ENCODE measurements at regions not wholly inside any gene's neighbourhood (a gene's known extent, or its start where the extent isn't known, plus 50 kb on each side); places are given as distances from the start of the nearest gene placed in this dataset.
"Not testable (repeated sequence)": the region's sequence is repeated elsewhere in the genome, so short reads cannot be mapped to it uniquely, and the experiment has no call there.

GRCh38 chr6:40685862-40686261 is 98.7 kb upstream of the LRFN2 start:
- no peak for DNase-seq (ENCODE audit: extremely low read depth in 1 of 11, low read depth in 9 of 11, low spot score in 4 of 11)

DNA sequence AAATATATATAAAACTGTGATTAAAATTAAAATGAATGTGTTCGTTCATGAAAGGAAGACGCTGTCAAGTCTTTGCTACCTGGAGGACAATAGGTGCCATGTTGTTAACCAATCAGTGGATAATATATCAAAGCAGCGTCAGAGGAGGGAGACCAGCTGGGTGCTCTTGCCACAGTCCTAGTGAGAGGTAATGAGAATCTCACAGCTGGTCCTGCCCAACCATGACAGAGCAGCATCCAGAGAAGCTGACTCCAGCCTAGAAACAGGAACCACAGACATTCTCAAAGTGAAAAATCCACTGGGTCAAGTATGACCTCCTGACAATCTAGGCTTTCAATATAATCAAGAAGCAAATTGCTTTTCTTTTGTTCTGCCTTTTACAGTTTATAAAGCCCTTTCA is 94.5 kb upstream of the LRFN2 start:
- no peak for DNase-seq (ENCODE audit: extremely low read depth in 1 of 11, low read depth in 9 of 11, low spot score in 4 of 11)

- DNase-seq (ENCODE audit: extremely low read depth in 1 of 11, low read depth in 9 of 11, low spot score in 4 of 11) = no peak
These were observed 91.8 kb upstream of the LRFN2 start for GRCh38 chr6:40678941-40679340.

DNA sequence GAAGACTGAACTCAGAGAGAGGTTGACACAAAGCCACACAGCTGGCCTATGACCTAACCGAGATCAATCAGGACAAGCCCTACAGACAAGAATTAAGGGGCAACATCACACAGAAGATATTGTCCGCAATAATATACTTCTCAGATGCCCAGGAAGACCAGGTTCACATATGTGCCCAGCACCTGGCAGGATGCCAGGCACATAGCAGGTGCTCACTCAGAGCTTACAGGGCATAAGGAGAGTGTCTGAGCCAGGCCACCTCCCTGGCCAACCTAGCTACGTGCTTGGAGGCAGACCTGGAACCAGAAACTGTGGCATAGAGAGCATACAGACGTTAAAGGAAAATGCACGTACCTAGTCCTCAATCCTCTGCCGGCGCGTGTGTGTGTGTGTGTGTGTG is 87.0 kb upstream of the LRFN2 start:
- no peak for DNase-seq (ENCODE audit: extremely low read depth in 1 of 11, low read depth in 9 of 11, low spot score in 4 of 11)

DNA sequence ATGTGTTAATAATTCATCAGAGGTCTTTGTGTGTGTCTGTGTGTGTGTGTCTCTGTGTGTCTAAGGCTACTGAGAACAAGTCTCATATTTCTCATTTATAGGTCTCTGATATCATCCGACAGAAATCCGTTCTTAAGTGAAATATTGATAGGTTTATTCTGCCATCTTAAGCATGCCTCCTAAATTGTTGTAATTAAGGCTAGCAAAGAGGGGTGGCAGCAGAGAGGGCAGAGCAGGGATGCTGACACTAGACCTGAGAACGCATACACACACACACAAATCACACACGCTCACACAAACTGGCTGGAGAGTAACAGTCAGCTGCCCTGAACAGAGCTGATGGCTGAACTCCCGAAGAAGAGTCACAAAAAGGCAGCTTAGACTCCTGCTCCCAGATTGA is 84.9 kb upstream of the LRFN2 start:
- DNase-seq (ENCODE audit: extremely low read depth in 1 of 11, low read depth in 9 of 11, low spot score in 4 of 11) = no peak

- no peak for DNase-seq (ENCODE audit: extremely low read depth in 1 of 11, low read depth in 9 of 11, low spot score in 4 of 11)
These were observed 84.5 kb upstream of the LRFN2 start for GRCh38 chr6:40671694-40672050.

DNA sequence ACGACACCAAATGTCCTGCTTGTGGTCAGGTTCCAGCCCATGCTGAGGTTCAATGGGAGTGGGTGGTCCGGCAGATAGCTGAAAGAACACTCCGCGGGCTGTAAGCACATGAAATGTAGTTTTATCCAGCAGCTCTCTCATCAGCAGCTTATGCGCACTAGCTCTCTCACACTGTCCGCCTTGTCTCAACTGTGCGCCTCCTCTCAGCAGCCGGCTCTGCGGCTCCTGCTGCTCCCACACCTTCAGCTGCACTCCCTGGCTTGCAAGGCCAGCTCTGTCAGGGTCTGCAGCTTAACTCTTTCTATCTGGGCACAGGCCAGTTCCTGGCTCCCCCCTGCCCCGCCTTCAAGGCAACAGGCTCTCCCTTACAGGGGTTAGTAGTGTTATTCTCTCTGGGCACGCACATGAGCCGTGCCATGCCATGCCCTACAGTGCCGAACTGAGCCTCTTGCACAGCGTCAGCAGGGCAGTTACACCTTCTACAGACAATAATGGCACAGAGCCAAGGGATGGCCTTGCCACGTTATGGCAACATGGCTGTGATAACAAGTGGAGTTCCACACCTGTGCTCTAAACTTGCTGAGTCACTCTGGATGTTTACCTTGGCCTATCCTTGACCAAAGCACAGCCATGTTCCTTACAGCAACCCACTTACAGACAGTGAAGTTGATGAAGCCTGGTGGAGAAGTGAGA is 84.0 kb upstream of the LRFN2 start:
- DNase-seq (ENCODE audit: extremely low read depth in 1 of 11, low read depth in 9 of 11, low spot score in 4 of 11) = no peak

- no peak for DNase-seq (ENCODE audit: extremely low read depth in 1 of 11, low read depth in 9 of 11, low spot score in 4 of 11)
These were observed 82.2 kb upstream of the LRFN2 start for GRCh38 chr6:40669343-40669742.

- DNase-seq (ENCODE audit: extremely low read depth in 1 of 11, low read depth in 9 of 11, low spot score in 4 of 11) = no peak
These were observed 81.0 kb upstream of the LRFN2 start for GRCh38 chr6:40668203-40668602.

DNA sequence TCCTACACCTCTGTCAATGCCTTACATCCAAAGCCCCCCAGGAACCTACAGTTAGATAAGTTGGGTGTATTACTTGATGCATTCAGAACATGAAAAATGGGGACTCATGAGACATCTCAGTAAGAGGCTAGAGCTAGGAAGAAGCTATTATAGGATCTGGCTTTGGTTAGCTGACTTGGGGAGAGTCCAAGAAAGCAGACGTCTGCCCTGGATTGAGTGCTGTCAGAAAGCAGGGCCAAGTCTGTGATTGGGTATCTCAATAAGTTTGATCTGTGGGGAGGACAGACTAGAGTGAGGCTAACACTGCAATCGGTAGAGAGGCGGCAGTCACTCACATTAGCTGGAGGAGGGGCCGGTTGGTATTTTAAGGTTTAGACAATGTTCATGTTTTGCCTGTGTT is 79.4 kb upstream of the LRFN2 start:
- no peak for DNase-seq (ENCODE audit: extremely low read depth in 1 of 11, low read depth in 9 of 11, low spot score in 4 of 11)

DNA sequence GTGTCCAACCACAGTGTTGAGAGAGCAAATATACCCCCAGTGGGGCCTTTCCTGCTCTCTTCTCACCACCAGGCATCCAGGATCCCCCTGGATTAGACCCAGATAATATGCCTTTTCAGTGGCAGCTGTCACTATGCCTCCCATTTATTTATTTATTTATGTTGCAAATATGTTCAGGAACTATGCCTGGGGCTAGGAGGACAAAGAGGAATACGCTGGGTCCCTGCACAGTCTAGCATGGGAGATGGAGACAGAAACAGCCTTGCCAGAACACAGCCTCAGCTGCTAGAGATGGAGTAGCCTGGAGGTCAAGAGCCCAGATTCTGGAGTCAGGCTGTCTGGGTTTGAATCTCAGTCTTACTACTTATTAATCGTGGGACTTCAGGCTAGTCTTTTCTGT is 74.6 kb upstream of the LRFN2 start:
- DNase-seq (ENCODE audit: extremely low read depth in 1 of 11, low read depth in 9 of 11, low spot score in 4 of 11) = no peak

DNA sequence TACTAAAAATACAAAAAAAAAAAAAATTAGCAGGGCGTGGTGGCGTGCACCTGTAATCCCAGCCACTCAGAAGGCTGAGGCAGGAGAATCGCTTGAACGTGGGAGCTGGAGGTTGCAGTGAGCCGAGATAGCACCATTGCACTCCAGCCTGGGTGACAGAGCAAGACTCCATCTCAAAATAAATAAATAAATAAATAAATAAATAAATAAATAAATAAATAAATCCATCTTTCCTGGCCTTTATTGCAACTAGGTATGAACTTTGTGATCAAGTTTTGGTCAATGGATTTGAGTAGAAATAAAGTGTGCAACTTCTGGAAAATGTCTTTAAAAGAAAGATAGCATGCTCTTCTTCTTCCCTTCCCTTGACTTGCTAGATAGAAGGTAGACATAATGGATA is 69.6 kb upstream of the LRFN2 start:
- not testable (repeated sequence) for DNase-seq (ENCODE audit: extremely low read depth in 1 of 11, low read depth in 9 of 11, low spot score in 4 of 11)

DNA sequence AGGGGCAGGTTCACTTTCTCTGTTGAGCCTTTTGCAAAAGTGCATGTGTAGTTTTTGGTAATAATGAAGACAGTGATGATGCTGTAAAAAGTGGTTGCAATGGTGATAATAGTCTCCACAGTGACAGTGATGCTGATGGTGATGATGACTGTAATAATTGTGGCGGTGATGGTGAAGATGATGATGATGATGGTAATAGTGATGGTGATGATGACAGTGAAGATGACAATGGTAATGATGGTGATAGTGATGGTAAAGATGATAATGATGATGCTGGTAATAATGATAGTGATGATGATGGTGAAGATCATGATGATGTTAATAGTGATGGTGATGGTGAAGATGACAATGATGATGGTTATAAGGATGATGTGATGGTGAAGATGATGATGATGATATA is 67.7 kb upstream of the LRFN2 start:
- DNase-seq (ENCODE audit: extremely low read depth in 1 of 11, low read depth in 9 of 11, low spot score in 4 of 11) = no peak

DNA sequence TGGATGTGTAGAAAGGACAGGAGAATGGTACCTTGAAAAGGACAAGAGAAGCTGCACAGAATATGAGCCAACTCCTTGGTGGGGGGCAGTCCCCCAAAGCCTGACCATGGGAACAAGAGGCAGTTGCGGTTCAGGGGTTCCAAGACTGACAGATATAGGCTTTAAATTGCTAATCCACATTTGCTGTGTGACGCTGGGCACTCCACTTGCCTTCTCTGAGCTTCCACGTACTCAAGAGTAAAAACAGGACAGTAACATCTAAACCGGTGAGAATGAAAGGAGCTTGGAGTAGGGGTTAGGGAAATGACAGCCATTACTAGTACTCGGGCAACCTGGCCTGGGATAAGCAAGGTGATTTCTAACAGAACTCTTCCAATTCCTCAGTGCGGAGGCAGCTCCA is 57.9 kb upstream of the LRFN2 start:
- no peak for DNase-seq (ENCODE audit: extremely low read depth in 1 of 11, low read depth in 9 of 11, low spot score in 4 of 11)

DNA sequence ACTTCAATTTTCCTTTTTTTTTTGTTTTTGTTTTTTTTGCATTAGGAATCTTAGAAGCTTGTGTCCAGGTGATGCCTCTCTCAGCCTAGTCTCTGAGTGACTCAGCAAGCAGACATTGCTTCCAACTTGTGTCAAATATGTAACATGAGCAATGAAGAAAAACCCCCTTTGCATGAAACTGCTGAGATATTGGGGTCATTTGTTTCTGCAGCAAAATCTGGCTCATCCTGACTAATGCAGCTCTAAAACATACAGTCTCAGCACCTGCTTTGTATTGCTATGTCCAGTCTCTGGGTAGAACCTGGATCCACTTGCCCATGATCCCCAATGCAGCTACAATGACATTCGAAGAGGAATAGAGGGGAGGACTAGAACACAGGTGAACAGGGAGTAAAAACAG is 55.7 kb upstream of the LRFN2 start:
- no peak for DNase-seq (ENCODE audit: extremely low read depth in 1 of 11, low read depth in 9 of 11, low spot score in 4 of 11)

GRCh38 chr6:40642190-40642589 is 55.0 kb upstream of the LRFN2 start:
- no peak for DNase-seq (ENCODE audit: extremely low read depth in 1 of 11, low read depth in 9 of 11, low spot score in 4 of 11)

DNA sequence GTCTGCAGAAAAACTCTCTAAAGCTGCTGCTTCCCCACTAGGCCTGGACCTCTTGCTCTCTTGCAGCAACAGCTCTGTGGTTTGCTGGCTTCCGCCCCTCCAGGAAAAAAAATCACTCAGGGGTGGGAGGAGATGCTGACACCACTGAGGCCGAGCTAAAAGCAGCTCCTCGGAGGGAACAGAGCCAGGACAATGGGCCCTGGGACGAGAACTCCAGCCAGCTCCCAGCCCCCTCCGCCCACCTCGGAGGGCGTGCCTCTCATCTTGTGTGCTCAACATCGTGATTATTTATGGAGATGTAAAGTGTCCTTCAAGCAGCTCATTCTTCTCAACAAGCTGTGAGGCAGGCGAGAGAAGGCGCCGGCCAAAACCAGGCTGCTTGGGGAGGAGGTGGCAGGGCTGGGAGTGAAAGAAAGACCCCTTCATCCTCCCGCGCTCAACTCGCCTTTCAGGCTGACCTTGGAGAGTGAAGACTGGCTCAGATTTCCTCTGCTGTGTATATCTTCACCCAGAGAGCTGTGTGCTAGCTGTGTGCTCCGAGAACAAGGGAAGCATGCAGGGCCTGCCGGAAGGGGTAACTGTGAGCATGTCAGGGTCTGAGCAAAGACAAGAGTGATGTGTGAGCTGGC is 53.5 kb upstream of the LRFN2 start:
- peak in 10 of 11 donors; percentile 41 to 67 (median 50) for DNase-seq (ENCODE audit: extremely low read depth in 1 of 11, low read depth in 9 of 11, low spot score in 4 of 11)
